ENCODE measurements at regions not wholly inside any gene's neighbourhood (a gene's known extent, or its start where the extent isn't known, plus 50 kb on each side); places are given as distances from the start of the nearest gene placed in this dataset.

DNA sequence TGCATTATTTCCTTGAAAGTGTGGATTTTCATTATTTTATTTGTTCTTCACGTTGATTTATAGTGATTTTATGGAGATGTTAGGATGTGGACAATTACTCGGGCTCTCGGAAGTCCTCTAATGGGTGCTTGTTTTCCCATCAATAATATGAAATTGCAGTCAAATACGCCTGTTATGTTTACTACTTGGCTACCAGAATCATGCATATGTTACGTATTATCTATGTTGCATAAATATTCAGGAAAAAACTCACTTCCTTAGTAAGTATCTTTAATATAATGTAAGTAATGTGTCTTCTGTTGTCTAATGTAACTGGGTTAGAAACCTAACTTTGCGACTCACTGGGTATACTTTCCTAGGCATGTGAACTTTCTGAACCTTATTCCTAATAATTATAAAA lies 823.4 kb upstream of the CHORDC1 start:
- TF ChIP-seq EP300 (IDR thresholded peaks at IDR 0.05; ENCODE audit: borderline replicate concordance) (no peak), NFIC (IDR thresholded peaks at IDR 0.05) (no peak), RAD21 (IDR thresholded peaks at IDR 0.05; ENCODE audit: low read depth) (no peak), EGR1 (IDR thresholded peaks at IDR 0.05) (no peak), TCF12 (IDR thresholded peaks at IDR 0.05; ENCODE audit: low read depth) (no peak), ZBTB7A (IDR thresholded peaks at IDR 0.05; ENCODE audit: low read depth) (no peak), FOXM1 (IDR thresholded peaks at IDR 0.05; ENCODE audit: borderline replicate concordance, low read depth) (no peak), YY1 (IDR thresholded peaks at IDR 0.05; ENCODE audit: low read depth) (no peak), CREB1 (IDR thresholded peaks at IDR 0.05; ENCODE audit: low read depth) (no peak)
- TF ChIP-seq, protein P1, sequence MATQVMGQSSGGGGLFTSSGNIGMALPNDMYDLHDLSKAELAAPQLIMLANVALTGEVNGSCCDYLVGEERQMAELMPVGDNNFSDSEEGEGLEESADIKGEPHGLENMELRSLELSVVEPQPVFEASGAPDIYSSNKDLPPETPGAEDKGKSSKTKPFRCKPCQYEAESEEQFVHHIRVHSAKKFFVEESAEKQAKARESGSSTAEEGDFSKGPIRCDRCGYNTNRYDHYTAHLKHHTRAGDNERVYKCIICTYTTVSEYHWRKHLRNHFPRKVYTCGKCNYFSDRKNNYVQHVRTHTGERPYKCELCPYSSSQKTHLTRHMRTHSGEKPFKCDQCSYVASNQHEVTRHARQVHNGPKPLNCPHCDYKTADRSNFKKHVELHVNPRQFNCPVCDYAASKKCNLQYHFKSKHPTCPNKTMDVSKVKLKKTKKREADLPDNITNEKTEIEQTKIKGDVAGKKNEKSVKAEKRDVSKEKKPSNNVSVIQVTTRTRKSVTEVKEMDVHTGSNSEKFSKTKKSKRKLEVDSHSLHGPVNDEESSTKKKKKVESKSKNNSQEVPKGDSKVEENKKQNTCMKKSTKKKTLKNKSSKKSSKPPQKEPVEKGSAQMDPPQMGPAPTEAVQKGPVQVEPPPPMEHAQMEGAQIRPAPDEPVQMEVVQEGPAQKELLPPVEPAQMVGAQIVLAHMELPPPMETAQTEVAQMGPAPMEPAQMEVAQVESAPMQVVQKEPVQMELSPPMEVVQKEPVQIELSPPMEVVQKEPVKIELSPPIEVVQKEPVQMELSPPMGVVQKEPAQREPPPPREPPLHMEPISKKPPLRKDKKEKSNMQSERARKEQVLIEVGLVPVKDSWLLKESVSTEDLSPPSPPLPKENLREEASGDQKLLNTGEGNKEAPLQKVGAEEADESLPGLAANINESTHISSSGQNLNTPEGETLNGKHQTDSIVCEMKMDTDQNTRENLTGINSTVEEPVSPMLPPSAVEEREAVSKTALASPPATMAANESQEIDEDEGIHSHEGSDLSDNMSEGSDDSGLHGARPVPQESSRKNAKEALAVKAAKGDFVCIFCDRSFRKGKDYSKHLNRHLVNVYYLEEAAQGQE (IDR thresholded peaks at IDR 0.05; ENCODE audit: low read depth), result no peak
- TF ChIP-seq, protein P2, sequence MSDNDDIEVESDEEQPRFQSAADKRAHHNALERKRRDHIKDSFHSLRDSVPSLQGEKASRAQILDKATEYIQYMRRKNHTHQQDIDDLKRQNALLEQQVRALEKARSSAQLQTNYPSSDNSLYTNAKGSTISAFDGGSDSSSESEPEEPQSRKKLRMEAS (IDR thresholded peaks at IDR 0.05), result no peak
- TF ChIP-seq, protein P3, sequence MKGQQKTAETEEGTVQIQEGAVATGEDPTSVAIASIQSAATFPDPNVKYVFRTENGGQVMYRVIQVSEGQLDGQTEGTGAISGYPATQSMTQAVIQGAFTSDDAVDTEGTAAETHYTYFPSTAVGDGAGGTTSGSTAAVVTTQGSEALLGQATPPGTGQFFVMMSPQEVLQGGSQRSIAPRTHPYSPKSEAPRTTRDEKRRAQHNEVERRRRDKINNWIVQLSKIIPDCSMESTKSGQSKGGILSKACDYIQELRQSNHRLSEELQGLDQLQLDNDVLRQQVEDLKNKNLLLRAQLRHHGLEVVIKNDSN (IDR thresholded peaks at IDR 0.05), result no peak

All from Ishikawa (cell line).